22Rv1 (cell line): ENCODE measurements at regions not wholly inside any gene's neighbourhood (a gene's known extent, or its start where the extent isn't known, plus 50 kb on each side); places are given as distances from the start of the nearest gene placed in this dataset.
A peak's percentile ranks its signal among the peaks of the same experiment; 100 is the strongest.

ENCODE experiments used
- H3K27ac ChIP-seq: fragments of 450-650 bp; 2 replicates; pipeline ENCODE4 v1.5.1; 2017
- ZFX ChIP-seq: fragments of 450-650 bp; IDR thresholded peaks from 2 replicates; pipeline ENCODE4 v1.6.1; 2017; ENCODE audit warnings: antibody characterized with exemption, borderline replicate concordance
- TF ChIP-seq, protein P1 (sequence below): fragments of 450-650 bp; IDR thresholded peaks from 2 replicates; pipeline ENCODE4 v1.5.1; 2017; ENCODE audit warnings: mild to moderate bottlenecking

GRCh38 chr11:71383461-71383860, 64.7 kb downstream of the DHCR7 start:
- H3K27ac ChIP-seq, result no peak overlapping the region
- no peak for TF ChIP-seq ZFX
- TF ChIP-seq, protein P1, sequence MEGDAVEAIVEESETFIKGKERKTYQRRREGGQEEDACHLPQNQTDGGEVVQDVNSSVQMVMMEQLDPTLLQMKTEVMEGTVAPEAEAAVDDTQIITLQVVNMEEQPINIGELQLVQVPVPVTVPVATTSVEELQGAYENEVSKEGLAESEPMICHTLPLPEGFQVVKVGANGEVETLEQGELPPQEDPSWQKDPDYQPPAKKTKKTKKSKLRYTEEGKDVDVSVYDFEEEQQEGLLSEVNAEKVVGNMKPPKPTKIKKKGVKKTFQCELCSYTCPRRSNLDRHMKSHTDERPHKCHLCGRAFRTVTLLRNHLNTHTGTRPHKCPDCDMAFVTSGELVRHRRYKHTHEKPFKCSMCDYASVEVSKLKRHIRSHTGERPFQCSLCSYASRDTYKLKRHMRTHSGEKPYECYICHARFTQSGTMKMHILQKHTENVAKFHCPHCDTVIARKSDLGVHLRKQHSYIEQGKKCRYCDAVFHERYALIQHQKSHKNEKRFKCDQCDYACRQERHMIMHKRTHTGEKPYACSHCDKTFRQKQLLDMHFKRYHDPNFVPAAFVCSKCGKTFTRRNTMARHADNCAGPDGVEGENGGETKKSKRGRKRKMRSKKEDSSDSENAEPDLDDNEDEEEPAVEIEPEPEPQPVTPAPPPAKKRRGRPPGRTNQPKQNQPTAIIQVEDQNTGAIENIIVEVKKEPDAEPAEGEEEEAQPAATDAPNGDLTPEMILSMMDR, result no peak

DNA sequence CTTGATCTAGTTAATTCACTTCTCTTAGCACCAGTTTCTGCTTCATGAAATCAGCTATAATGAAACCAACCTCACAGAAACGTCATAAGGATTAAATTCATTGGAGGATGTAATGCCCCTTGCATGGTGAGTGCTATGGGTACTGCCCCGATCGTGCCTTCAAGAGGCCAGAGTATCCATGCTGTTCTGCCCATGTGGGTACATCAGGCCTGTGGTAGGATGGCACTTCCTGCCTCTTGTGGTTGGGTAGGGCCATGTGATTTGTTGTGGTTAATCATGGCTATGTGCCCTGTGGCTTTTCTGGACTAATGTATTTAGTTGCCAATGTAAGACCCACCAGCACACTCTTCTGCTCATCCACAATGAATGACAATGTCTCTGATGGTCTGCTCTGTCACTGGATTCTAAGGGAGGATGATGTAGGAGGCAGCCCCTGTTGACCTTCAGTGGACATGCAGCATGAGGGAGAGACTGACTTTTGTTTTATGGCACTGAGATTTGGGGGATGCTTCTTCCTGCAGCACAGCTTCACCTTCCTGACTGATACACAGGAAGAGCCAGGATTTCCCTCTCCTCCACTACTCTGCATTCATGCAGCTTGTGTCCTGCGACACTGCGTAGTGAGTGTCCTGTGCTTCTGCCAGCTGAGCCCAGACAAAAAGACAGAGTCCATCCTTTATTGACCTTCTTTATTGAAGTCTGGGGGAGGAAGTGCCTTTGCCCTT, 66.2 kb downstream of the DHCR7 start:
- TF ChIP-seq ZFX, result no peak
- TF ChIP-seq, protein P1, result no peak
- H3K27ac ChIP-seq, result no peak overlapping the region

DNA sequence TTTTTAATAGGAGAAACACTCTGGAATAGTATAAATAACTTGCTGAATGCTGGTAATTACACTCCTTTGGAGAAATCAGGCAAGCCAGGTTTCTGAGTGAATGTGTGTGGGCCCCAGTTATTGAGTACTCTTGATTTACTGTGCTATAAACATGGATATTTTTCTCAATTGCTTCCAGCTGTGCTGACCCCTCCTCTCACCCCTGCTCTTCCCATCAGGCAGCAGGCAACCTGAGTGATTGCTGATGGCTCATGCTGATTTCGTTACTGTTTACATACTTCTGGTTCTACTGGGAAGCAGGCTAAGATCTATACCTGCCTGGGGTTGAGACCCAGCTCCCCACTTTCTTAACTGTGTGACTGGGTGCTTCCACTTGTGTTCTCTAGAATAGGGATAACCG, 68.5 kb downstream of the DHCR7 start:
- H3K27ac ChIP-seq, result no peak overlapping the region
- TF ChIP-seq ZFX, result no peak
- TF ChIP-seq, protein P1, result no peak

- H3K27ac ChIP-seq, result no peak overlapping the region
- TF ChIP-seq, protein P1, result no peak
- no peak for TF ChIP-seq ZFX
Measured at GRCh38 chr11:71373791-71374454, 74.3 kb downstream of the DHCR7 start.

- TF ChIP-seq, protein P1, result peak; percentile 42
- TF ChIP-seq ZFX, result no peak
- H3K27ac ChIP-seq, result no peak overlapping the region
Measured at GRCh38 chr11:71372693-71373657, 75.2 kb downstream of the DHCR7 start.

DNA sequence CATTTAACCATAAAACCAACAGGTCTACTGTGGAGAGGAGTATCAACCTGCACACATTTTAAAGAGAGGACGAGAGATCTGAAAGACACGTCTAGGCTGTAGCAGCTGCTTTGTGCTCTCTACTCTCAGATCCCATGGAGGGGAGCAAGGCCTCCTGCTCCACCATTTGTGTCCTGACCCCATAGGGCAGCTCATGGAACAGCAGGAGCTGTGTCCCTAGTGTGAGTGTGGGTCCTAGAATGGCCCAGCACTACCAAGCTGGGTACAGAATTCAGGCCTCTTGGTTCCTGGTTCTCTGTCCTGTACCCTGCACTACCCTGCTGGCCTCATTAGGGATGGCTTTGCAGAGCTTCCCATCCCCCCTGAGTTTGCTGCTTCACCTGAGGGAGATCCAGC, 76.5 kb downstream of the DHCR7 start:
- TF ChIP-seq, protein P1, result no peak
- TF ChIP-seq ZFX, result no peak
- no peak overlapping the region for H3K27ac ChIP-seq
